ENCODE measurements at regions not wholly inside any gene's neighbourhood (a gene's known extent, or its start where the extent isn't known, plus 50 kb on each side); places are given as distances from the start of the nearest gene placed in this dataset.

DNA sequence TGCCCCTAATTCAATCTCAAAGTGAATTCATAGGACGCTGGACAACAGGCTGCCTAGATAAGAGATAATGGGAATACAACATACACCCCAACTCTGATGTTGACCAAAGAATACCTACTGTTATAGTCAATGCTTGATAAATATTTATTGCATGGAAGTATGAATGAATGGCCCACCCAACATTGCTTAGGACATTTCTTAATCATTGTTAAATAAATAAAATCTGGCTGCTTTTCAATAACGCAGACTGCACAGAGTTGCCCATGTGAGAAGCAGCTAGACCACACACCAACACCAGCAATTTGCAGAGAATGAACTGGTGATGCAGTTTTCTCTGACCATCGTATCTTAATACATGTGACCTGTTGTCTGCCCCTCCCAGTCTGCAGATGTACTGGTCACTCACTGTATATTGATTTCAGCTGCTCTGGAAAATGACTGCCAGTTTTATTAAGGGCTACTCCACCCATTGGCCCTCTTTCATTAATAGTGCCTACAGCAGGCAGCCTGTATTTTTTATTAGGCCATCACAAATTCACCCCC lies 236.2 kb upstream of the WWC1 start:
- ATAC-seq (ENCODE audit: low read depth) (no peak), DNase-seq (no peak)
- no peak overlapping the region for H3K27ac Mint-ChIP-seq

DNA sequence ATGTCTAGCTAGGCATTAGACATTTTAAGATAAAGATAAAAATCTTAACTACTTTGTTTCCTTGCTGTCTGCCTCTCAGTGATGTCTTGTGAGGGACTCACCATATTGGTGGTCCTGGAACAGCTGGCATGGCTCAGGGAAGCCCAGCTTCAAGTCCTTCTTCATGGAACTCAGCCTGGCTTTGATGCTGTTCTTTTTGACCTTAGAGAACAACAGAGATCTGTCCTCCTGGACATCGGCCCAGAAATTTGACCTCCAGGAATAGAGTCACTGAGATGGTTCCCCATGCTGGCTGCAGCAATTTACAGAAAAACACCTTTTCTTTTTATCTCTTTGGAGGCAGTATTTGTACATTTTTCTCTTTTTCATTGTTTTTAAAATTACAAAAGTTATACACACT lies 235.5 kb upstream of the WWC1 start:
- no peak overlapping the region for H3K4me3 Mint-ChIP-seq
- DNase-seq (no peak), ATAC-seq (ENCODE audit: low read depth) (no peak)
- H3K36me3 Mint-ChIP-seq: no peaks in the 10 kb centered on the region
- H3K9me3 Mint-ChIP-seq: peaks cover 3% of the 10 kb centered on the region
- POLR2A ChIA-PET: no interaction called here
- H3K27me3 Mint-ChIP-seq: no peaks in the 10 kb centered on the region
- no peaks in the 10 kb centered on the region for H3K4me1 Mint-ChIP-seq
- H3K27ac Mint-ChIP-seq: no peak overlapping the region

More for the DNA sequence above, 236.2 kb upstream of the WWC1 start:
- Mint-ChIP-seq H3K4me3 (no peak overlapping the region), H3K4me1 (no peaks in the 10 kb centered on the region), H3K27me3 (no peaks in the 10 kb centered on the region), H3K36me3 (no peaks in the 10 kb centered on the region), H3K9me3 (peaks cover 3% of the 10 kb centered on the region)
- POLR2A ChIA-PET: no interaction called here

- DNase-seq: no peak
- Mint-ChIP-seq H3K9me3 (peaks cover 3% of the 10 kb centered on the region), H3K36me3 (no peaks in the 10 kb centered on the region), H3K4me1 (no peaks in the 10 kb centered on the region), H3K27me3 (no peaks in the 10 kb centered on the region), H3K4me3 (no peak overlapping the region), H3K27ac (no peak overlapping the region)
- ATAC-seq (ENCODE audit: low read depth): no peak
- POLR2A ChIA-PET: no interaction called here
These were observed 234.8 kb upstream of the WWC1 start for GRCh38 chr5:168056499-168057182.

DNA sequence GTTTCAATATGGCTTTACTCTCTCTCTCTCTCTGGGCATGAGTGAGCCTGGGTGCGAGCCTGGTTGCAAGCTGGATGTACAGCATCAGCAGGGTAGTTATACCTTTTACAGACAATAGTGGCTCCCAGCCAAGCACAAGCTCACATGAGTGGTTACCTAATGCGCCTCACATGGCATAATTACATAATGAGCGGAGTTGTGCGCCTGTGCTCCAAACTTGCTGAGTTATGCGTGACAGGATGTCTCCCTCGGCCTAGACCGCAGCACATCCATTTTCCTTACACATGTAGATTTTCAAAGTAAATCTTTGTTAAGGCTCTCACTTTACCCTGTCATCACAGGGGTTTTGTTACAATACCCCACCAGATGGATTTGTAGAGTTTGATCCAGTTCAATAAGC lies 233.5 kb upstream of the WWC1 start:
- Mint-ChIP-seq H3K4me3 (no peak overlapping the region), H3K4me1 (no peaks in the 10 kb centered on the region), H3K27me3 (no peaks in the 10 kb centered on the region), H3K36me3 (no peaks in the 10 kb centered on the region), H3K27ac (no peak overlapping the region), H3K9me3 (peaks cover 3% of the 10 kb centered on the region)
- ATAC-seq (ENCODE audit: low read depth) (no peak), DNase-seq (no peak)
- POLR2A ChIA-PET: no interaction called here

GRCh38 chr5:168059131-168059530 lies 232.3 kb upstream of the WWC1 start:
- POLR2A ChIA-PET: no interaction called here
- H3K27ac Mint-ChIP-seq: no peak overlapping the region
- no peaks in the 10 kb centered on the region for H3K27me3 Mint-ChIP-seq
- peaks cover 3% of the 10 kb centered on the region for H3K9me3 Mint-ChIP-seq
- DNase-seq (no peak), ATAC-seq (ENCODE audit: low read depth) (no peak)
- no peaks in the 10 kb centered on the region for H3K4me1 Mint-ChIP-seq
- no peak overlapping the region for H3K4me3 Mint-ChIP-seq
- no peaks in the 10 kb centered on the region for H3K36me3 Mint-ChIP-seq

DNA sequence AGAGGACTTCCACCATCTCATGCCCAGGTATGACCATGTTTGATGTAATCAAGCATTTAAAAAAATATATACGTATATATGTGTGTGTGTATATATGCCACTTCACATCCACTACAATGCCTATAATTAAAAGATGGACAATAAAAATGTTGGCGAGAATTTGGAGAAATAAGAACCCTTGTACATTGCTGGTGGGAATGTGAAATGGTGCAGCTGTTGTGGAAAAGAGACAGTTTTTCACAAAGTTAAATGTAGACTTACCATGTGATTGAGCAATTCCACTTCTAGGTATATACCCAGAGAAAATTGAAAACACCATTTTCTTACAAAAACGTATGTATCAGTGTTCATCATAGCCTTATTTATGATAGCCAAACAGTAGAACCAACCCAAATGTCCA lies 229.2 kb upstream of the WWC1 start:
- Mint-ChIP-seq H3K4me1 (no peaks in the 10 kb centered on the region), H3K4me3 (no peak overlapping the region), H3K27ac (no peak overlapping the region), H3K36me3 (no peaks in the 10 kb centered on the region), H3K27me3 (no peaks in the 10 kb centered on the region), H3K9me3 (peaks cover 5% of the 10 kb centered on the region)
- POLR2A ChIA-PET: no interaction called here
- ATAC-seq (ENCODE audit: low read depth) (no peak), DNase-seq (no peak)

DNA sequence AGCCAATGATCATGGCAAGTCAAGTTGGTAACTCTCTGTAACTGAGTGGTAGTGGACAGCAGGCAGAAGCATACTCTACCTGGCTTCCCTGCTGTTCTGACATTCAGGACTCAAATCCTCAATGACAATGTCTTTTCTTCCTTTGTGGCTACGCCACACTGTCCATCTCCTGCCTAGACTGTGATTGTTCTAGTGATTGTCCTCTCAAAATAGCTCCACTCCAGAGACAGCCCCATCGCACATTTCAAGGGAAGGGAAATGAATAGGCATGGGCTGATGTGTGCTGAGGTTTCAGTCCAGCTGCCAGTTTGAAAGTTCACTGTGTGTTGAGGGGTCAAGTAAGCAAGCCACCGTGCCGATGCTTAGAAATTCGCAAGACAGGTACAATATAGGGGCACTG lies 227.0 kb upstream of the WWC1 start:
- H3K4me1 Mint-ChIP-seq: no peaks in the 10 kb centered on the region
- no peaks in the 10 kb centered on the region for H3K36me3 Mint-ChIP-seq
- no peak overlapping the region for H3K27ac Mint-ChIP-seq
- POLR2A ChIA-PET: no interaction called here
- no peak for ATAC-seq (ENCODE audit: low read depth)
- no peaks in the 10 kb centered on the region for H3K27me3 Mint-ChIP-seq
- DNase-seq: no peak
- H3K4me3 Mint-ChIP-seq: no peak overlapping the region
- peaks cover 2% of the 10 kb centered on the region for H3K9me3 Mint-ChIP-seq

DNA sequence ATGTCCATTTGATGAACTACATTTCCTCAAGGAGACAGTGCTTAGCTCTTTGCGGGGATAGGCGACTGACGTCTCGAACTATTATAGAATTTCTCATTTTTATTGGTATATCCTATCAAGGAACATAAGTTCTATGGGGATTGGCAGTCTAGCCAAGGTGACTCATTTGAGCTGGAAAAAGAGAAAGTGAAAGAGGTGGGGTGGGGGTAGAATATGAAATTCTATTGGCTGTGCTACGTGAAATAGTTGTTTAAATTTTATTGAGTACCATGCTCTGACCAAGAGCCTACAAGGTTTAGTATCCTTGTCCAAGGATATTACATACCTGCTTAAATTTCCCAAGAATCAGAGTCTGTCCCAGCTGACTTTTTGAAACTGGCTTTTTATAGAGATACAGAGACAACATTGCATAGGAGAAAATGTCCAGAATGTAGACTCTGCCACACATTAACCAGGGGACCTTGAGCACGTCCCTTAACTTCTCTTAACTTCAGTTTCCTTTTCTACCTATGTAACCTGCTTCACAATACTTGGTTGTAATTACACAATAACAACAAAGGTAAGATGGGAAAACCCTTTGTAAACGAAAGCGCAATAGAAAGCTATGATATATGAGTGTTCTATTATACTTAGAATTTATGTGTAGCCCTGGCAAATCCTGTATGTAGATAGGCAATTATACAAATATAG lies 226.4 kb upstream of the WWC1 start:
- Mint-ChIP-seq H3K9me3 (peaks cover 2% of the 10 kb centered on the region), H3K4me3 (no peak overlapping the region), H3K36me3 (no peaks in the 10 kb centered on the region), H3K27me3 (no peaks in the 10 kb centered on the region), H3K27ac (no peak overlapping the region), H3K4me1 (no peaks in the 10 kb centered on the region)
- ATAC-seq (ENCODE audit: low read depth) (no peak), DNase-seq (no peak)
- POLR2A ChIA-PET: no interaction called here

- peaks cover 2% of the 10 kb centered on the region for H3K4me1 Mint-ChIP-seq
- ATAC-seq (ENCODE audit: low read depth) (no peak), DNase-seq (no peak)
- H3K9me3 Mint-ChIP-seq: peaks cover 2% of the 10 kb centered on the region
- POLR2A ChIA-PET: no interaction called here
- H3K27me3 Mint-ChIP-seq: peaks cover 2% of the 10 kb centered on the region
- no peak overlapping the region for H3K27ac Mint-ChIP-seq
- no peaks in the 10 kb centered on the region for H3K36me3 Mint-ChIP-seq
- no peak overlapping the region for H3K4me3 Mint-ChIP-seq
These were observed 224.8 kb upstream of the WWC1 start for GRCh38 chr5:168066536-168067208.

- peaks cover 9% of the 10 kb centered on the region for H3K4me1 Mint-ChIP-seq
- no peaks in the 10 kb centered on the region for H3K36me3 Mint-ChIP-seq
- ATAC-seq (ENCODE audit: low read depth) (no peak), DNase-seq (no peak)
- no peak overlapping the region for H3K27ac Mint-ChIP-seq
- POLR2A ChIA-PET: no interaction called here
- H3K4me3 Mint-ChIP-seq: no peak overlapping the region
- H3K27me3 Mint-ChIP-seq: peaks cover 4% of the 10 kb centered on the region
- no peaks in the 10 kb centered on the region for H3K9me3 Mint-ChIP-seq
These were observed 220.7 kb upstream of the WWC1 start for GRCh38 chr5:168070761-168071160.

DNA sequence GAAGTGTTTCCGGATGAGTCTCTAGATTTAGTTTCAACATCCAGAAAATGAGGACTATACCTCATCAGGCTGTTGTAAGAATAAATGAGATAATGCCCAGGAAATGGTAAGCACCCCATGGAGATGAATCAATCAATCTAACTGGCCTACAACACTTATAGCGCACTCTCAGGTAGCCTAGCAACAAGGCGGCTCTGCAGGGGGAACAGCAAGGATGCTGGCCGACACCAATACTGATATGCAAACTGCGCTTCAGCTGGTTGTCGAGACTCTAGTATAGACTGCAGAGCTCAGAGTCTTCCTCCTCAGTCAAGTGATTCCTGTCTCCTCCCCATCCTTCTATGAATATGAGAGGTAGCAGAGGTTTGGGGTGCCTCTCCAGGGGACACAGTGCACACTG lies 218.8 kb upstream of the WWC1 start:
- Mint-ChIP-seq H3K36me3 (no peaks in the 10 kb centered on the region), H3K27me3 (peaks cover 4% of the 10 kb centered on the region), H3K4me3 (no peak overlapping the region), H3K27ac (no peak overlapping the region), H3K4me1 (peaks cover 9% of the 10 kb centered on the region), H3K9me3 (no peaks in the 10 kb centered on the region)
- no peak for ATAC-seq (ENCODE audit: low read depth)
- POLR2A ChIA-PET: no interaction called here
- no peak for DNase-seq

GRCh38 chr5:168073311-168073710 lies 218.1 kb upstream of the WWC1 start:
- POLR2A ChIA-PET: no interaction called here
- ATAC-seq (ENCODE audit: low read depth): no peak
- no peaks in the 10 kb centered on the region for H3K36me3 Mint-ChIP-seq
- H3K4me1 Mint-ChIP-seq: peaks cover 9% of the 10 kb centered on the region
- no peak for DNase-seq
- H3K4me3 Mint-ChIP-seq: no peak overlapping the region
- H3K27ac Mint-ChIP-seq: no peak overlapping the region
- H3K9me3 Mint-ChIP-seq: no peaks in the 10 kb centered on the region
- peaks cover 4% of the 10 kb centered on the region for H3K27me3 Mint-ChIP-seq

DNA sequence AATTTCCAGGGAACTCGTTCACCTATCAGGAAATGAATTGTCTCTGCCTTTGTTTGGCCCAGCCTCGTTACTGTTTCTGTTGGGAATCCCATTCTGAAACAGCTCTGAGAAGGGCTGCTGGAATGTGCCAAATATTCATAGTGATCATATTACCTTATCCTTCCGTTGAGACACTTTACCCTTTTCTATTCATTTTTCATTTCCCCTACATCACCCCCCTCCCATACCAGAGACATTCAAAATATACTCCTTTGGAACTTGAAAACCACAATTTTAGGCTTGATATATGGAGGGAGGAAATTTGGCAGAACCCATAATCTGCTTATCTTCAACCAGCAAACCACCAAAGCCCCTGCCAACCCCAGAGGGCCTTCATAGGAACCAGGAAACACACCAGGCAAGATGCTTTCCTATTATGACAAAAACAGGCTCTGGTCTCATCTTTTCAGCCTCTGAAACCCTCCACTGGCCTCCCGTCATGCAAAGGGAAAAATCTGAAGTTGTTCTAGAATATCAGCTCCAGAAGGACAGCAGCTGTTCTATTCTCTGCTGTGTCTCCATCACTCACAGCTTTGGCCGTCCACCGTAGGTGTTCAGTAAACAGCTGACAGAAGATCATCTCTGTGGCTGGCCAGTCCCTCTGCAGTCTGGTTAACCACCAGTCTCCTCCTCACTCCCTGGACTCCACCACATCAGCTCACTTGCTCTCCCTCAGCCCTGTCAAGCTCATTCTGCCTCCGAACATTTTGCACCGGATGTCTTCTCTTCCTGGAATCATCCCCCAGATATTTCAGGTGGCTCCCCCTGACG lies 217.2 kb upstream of the WWC1 start:
- no peak for ATAC-seq (ENCODE audit: low read depth)
- Mint-ChIP-seq H3K27ac (no peak overlapping the region), H3K36me3 (no peaks in the 10 kb centered on the region), H3K4me3 (peak overlapping the region; percentile 1), H3K27me3 (peaks cover 4% of the 10 kb centered on the region), H3K9me3 (no peaks in the 10 kb centered on the region), H3K4me1 (peaks cover 9% of the 10 kb centered on the region)
- POLR2A ChIA-PET: no interaction called here
- DNase-seq: no peak

All from activated naive CD8-positive, alpha-beta T cell treated with anti-CD3 and anti-CD28 coated beads, Interleukin-2, amount 10 ng/mL, durations not matched to agents 7 days and 5 days (primary cell).